H1 (cell line): ENCODE measurements at regions not wholly inside any gene's neighbourhood (a gene's known extent, or its start where the extent isn't known, plus 50 kb on each side); places are given as distances from the start of the nearest gene placed in this dataset.

Experiments
- CTCF ChIA-PET: fragments of 300-600 bp; sonication (Branson Sonifier 250); formaldehyde crosslinking; loops from one replicate; lab custom pipeline; 2021; ENCODE audit not compliant: partially characterized antibody; lab: Charles Lee
- POLR2A ChIA-PET: fragments of 300-600 bp; sonication (Branson Sonifier 250); formaldehyde crosslinking; loops from one replicate; lab custom pipeline; 2021; ENCODE audit warnings: inconsistent platforms; ENCODE audit not compliant: partially characterized antibody; lab: Charles Lee
- DNase-seq, 2 experiments: peaks; one replicate each; pipeline versions ENCODE4 v3.0.0 to v3.0.0-alpha.2; 2010 to 2022; ENCODE audit warnings: low spot score in 2 of 2, low read depth in 1 of 2, mixed read lengths in 1 of 2
- FAIRE-seq: peaks from 2 replicates; lab custom pipeline; 2011; peaks lifted over from hg19 to GRCh38; lab: Jason Lieb, UNC
- H2AFZ ChIP-seq: 2 replicates; pipeline ENCODE4 v1.8.1; 2012; ENCODE audit warnings: low read length, inconsistent platforms
- H2AK5ac ChIP-seq: 2 replicates; pipeline ENCODE4 v1.6.1; 2013; ENCODE audit warnings: low read depth, low read length
- H2BK120ac ChIP-seq: replicated peaks from 2 replicates; pipeline ENCODE3; 2013; ENCODE audit warnings: low read depth, low read length, inconsistent platforms
- H2BK12ac ChIP-seq: 2 replicates; pipeline ENCODE4 v1.6.1; 2013; ENCODE audit warnings: low read depth, low read length
- H2BK15ac ChIP-seq: 2 replicates; pipeline ENCODE4 v1.6.1; 2013; ENCODE audit warnings: low read length
- H2BK20ac ChIP-seq: 2 replicates; pipeline ENCODE4 v1.6.1; 2013; ENCODE audit warnings: low read length
- H2BK5ac ChIP-seq: 2 replicates; pipeline ENCODE4 v1.6.1; 2013; ENCODE audit warnings: low read depth, low read length
- H3K14ac ChIP-seq: 2 replicates; pipeline ENCODE4 v1.6.1; 2013; ENCODE audit warnings: inconsistent platforms; ENCODE audit not compliant: insufficient read length
- H3K18ac ChIP-seq: 2 replicates; pipeline ENCODE4 v1.6.1; 2013; ENCODE audit warnings: low read length; ENCODE audit errors: extremely low read depth
- H3K23ac ChIP-seq: 2 replicates; pipeline ENCODE4 v1.6.1; 2013; ENCODE audit warnings: inconsistent platforms; ENCODE audit not compliant: insufficient read length
- H3K23me2 ChIP-seq: 2 replicates; pipeline ENCODE4 v1.6.1; 2013; ENCODE audit warnings: low read depth, low read length
- H3K27ac ChIP-seq: 2 replicates; pipeline ENCODE4 v1.6.1; 2011; ENCODE audit warnings: low read depth, low read length, inconsistent platforms
- H3K27me3 ChIP-seq, 4 experiments: replicated peaks in 1 of 4; 1 replicate in 1 of 4; 2 replicates in 3 of 4; pipeline versions ENCODE4 v1.6.1 to v1.8.1; 2011 to 2013; ENCODE audit warnings: low read length in 3 of 4, mild to moderate bottlenecking in 3 of 4, inconsistent platforms in 2 of 4, mixed read lengths in 2 of 4, moderate library complexity in 1 of 4; ENCODE audit not compliant: control insufficient read depth in 3 of 4, insufficient read depth in 3 of 4; ENCODE audit errors: extremely low read depth in 1 of 4
- H3K36me3 ChIP-seq, 4 experiments: 2 replicates each; pipeline versions ENCODE4 v1.6.1 to v1.8.1; 2011 to 2013; ENCODE audit warnings: mild to moderate bottlenecking in 4 of 4, low read length in 3 of 4, moderate library complexity in 2 of 4, control low read depth in 1 of 4, inconsistent platforms in 1 of 4; ENCODE audit not compliant: insufficient read depth in 4 of 4, control insufficient read depth in 2 of 4
- H3K4ac ChIP-seq: replicated peaks from 2 replicates; pipeline ENCODE3; 2013; ENCODE audit warnings: low read length, low read depth, mixed read lengths, inconsistent platforms; ENCODE audit not compliant: insufficient read length
- H3K4me1 ChIP-seq, 4 experiments: replicated peaks in 1 of 4; 1 replicate in 1 of 4; 2 replicates in 3 of 4; pipeline versions ENCODE4 v1.6.1 to v1.8.1; 2011 to 2013; ENCODE audit warnings: low read length in 3 of 4, inconsistent platforms in 2 of 4, mixed read lengths in 1 of 4; ENCODE audit not compliant: insufficient read depth in 4 of 4, control insufficient read depth in 3 of 4
- H3K4me2 ChIP-seq, 2 experiments: 2 replicates each; pipeline versions ENCODE4 v1.6.1 to v1.8.1; 2011 to 2013; ENCODE audit warnings: low read depth in 2 of 2, low read length in 2 of 2, control low read depth in 1 of 2, inconsistent platforms in 1 of 2, mild to moderate bottlenecking in 1 of 2; ENCODE audit not compliant: insufficient read depth in 1 of 2
- H3K4me3 ChIP-seq, 4 experiments: fragments of 200-600, 300-600 bp in 1 of 4; sonication (generic), shearing (Covaris generic), sonication (Bioruptor Twin) in 1 of 4; 2 replicates each; pipeline versions ENCODE4 v1.5.1 to v1.8.1; 2011 to 2016; ENCODE audit warnings: low read length in 4 of 4, low read depth in 3 of 4, control low read depth in 2 of 4, inconsistent platforms in 2 of 4, mild to moderate bottlenecking in 2 of 4, mixed read lengths in 1 of 4, moderate library complexity in 1 of 4; ENCODE audit not compliant: insufficient read depth in 2 of 4; ENCODE audit errors: extremely low read depth in 1 of 4
- H3K56ac ChIP-seq: replicated peaks from 2 replicates; pipeline ENCODE3; 2013; ENCODE audit warnings: low read depth, mild to moderate bottlenecking, mixed read lengths, low read length, inconsistent platforms; ENCODE audit not compliant: insufficient read length
- H3K79me1 ChIP-seq: 2 replicates; pipeline ENCODE4 v1.6.1; 2013; ENCODE audit warnings: low read depth, low read length, control low read depth
- H3K79me2 ChIP-seq, 2 experiments: 2 replicates each; pipeline versions ENCODE4 v1.6.1 to v1.8.1; 2012 to 2013; ENCODE audit warnings: low read length in 2 of 2, mild to moderate bottlenecking in 2 of 2, inconsistent platforms in 1 of 2; ENCODE audit not compliant: insufficient read depth in 2 of 2, control insufficient read depth in 1 of 2
- H3K9ac ChIP-seq, 4 experiments: replicated peaks in 1 of 4; 1 replicate in 1 of 4; 2 replicates in 3 of 4; pipeline versions ENCODE4 v1.6.1 to v1.8.1; 2011 to 2013; ENCODE audit warnings: low read depth in 3 of 4, low read length in 3 of 4, control low read depth in 2 of 4, mild to moderate bottlenecking in 2 of 4, moderate library complexity in 2 of 4, inconsistent platforms in 1 of 4; ENCODE audit errors: extremely low read depth in 1 of 4
- H3K9me3 ChIP-seq, 2 experiments: 2 replicates each; pipeline versions ENCODE4 v1.6.1 to v1.8.1; 2012 to 2013; ENCODE audit warnings: mild to moderate bottlenecking in 2 of 2, moderate library complexity in 2 of 2, control low read depth in 1 of 2, inconsistent platforms in 1 of 2, low read depth in 1 of 2, low read length in 1 of 2, mixed read lengths in 1 of 2; ENCODE audit not compliant: insufficient read depth in 2 of 2
- H4K20me1 ChIP-seq, 2 experiments: replicated peaks in 1 of 2; 2 replicates each; pipeline versions ENCODE3 to v1.8.1; 2011 to 2013; ENCODE audit warnings: inconsistent platforms in 2 of 2, low read length in 2 of 2, mild to moderate bottlenecking in 1 of 2; ENCODE audit not compliant: insufficient read depth in 2 of 2, control insufficient read depth in 1 of 2
- H4K5ac ChIP-seq: 2 replicates; pipeline ENCODE4 v1.6.1; 2013; ENCODE audit warnings: low read length, low read depth, mixed read lengths, inconsistent platforms; ENCODE audit not compliant: insufficient read length
- H4K8ac ChIP-seq: 2 replicates; pipeline ENCODE4 v1.8.0; 2013; ENCODE audit warnings: mild to moderate bottlenecking, moderate library complexity, low read length, inconsistent platforms; ENCODE audit not compliant: insufficient read depth; ENCODE audit errors: extremely low read depth
- H4K91ac ChIP-seq: replicated peaks from 2 replicates; pipeline ENCODE3; 2013; ENCODE audit warnings: low read length, mixed read lengths, inconsistent platforms; ENCODE audit not compliant: insufficient read length
- CBX5 ChIP-seq: fragments of 300-800, 300-1000 bp; sonication (generic); IDR thresholded peaks from 2 replicates; pipeline ENCODE4 v1.7.1; 2016; ENCODE audit warnings: antibody characterized with exemption, low read length, low read depth
- CHD1 ChIP-seq: IDR thresholded peaks from 2 replicates; pipeline ENCODE4 v1.6.1; 2012; ENCODE audit warnings: low read depth, low read length, improper control_type of control experiment
- CHD2 ChIP-seq: IDR thresholded peaks from 2 replicates; pipeline ENCODE4 v1.6.1; 2012; ENCODE audit warnings: low read length, improper control_type of control experiment
- JUND ChIP-seq: IDR thresholded peaks from 2 replicates; pipeline ENCODE4 v1.6.1; 2011; ENCODE audit warnings: mild to moderate bottlenecking, improper control_type of control experiment, low read length
- MAFK ChIP-seq: IDR thresholded peaks from 2 replicates; pipeline ENCODE4 v1.6.1; 2012; ENCODE audit warnings: low read depth, mild to moderate bottlenecking, improper control_type of control experiment, low read length
- MAX ChIP-seq: IDR thresholded peaks from 2 replicates; pipeline ENCODE4 v1.6.1; 2012; ENCODE audit warnings: inconsistent platforms
- RFX5 ChIP-seq: IDR thresholded peaks from 2 replicates; pipeline ENCODE4 v1.6.1; 2011; ENCODE audit warnings: low read depth, low read length, improper control_type of control experiment, borderline replicate concordance
- SAP30 ChIP-seq: fragments of 300-600 bp; sonication (generic); IDR thresholded peaks from 2 replicates; pipeline ENCODE4 v1.7.1; 2012; ENCODE audit warnings: low read length, moderate library complexity, mild to moderate bottlenecking, inconsistent platforms; ENCODE audit not compliant: insufficient read depth, insufficient replicate concordance
- SIN3A ChIP-seq, 2 experiments: IDR thresholded peaks in 1 of 2; conservative IDR thresholded peaks in 1 of 2; 2 replicates each; pipeline ENCODE4 v1.6.1; 2011 to 2012; ENCODE audit warnings: low read length in 2 of 2, improper control_type of control experiment in 1 of 2, low read depth in 1 of 2, mild to moderate bottlenecking in 1 of 2
- SIRT6 ChIP-seq: IDR thresholded peaks from one replicate; pipeline ENCODE4 v1.7.1; 2012; ENCODE audit warnings: low read length, inconsistent platforms
- SP1 ChIP-seq: IDR thresholded peaks from 2 replicates; pipeline ENCODE4 v1.6.1; 2011; ENCODE audit warnings: low read depth, low read length
- TAF1 ChIP-seq: IDR thresholded peaks from 2 replicates; pipeline ENCODE4 v1.6.1; 2011; ENCODE audit warnings: mild to moderate bottlenecking, low read depth, low read length
- WGBS, 2 experiments: shearing (Covaris generic) in 1 of 2; methylation state at CpG; one replicate each; pipeline versions ENCODE4 v1.1.6 to v1.1.7; 2013 to 2015; ENCODE audit warnings: low lambda C conversion rate in 2 of 2, mixed read lengths in 2 of 2, inconsistent platforms in 1 of 2, low coverage in 1 of 2, missing lambda C conversion rate in 1 of 2; ENCODE audit not compliant: insufficient replicate concordance in 2 of 2, insufficient coverage in 1 of 2, insufficient read length in 1 of 2; ENCODE audit errors: extremely low coverage in 1 of 2, missing lambda C conversion rate in 1 of 2; 5-methylcytosine and 5-hydroxymethylcytosine counted together

- no peak overlapping the region for H3K4me2 ChIP-seq
- no peak overlapping the region for H2BK5ac ChIP-seq
- no peak overlapping the region for H4K5ac ChIP-seq
- H4K8ac ChIP-seq: no peak overlapping the region
- H2BK20ac ChIP-seq: no peak overlapping the region
- no peaks in the 10 kb centered on the region for H3K23me2 ChIP-seq
- H2BK15ac ChIP-seq: no peak overlapping the region
- no peak overlapping the region for H3K4me3 ChIP-seq
- no peak overlapping the region for H3K14ac ChIP-seq
- no peak overlapping the region for H3K18ac ChIP-seq
- DNase-seq (no peak), FAIRE-seq (no peak)
- H2AFZ ChIP-seq: no peak overlapping the region
- H3K23ac ChIP-seq: no peak overlapping the region
- peaks cover 0 to 1% (median 0%) of the 10 kb centered on the region in 4 experiments; a peak in 1 of 7 replicates for H3K27me3 ChIP-seq
- no peak overlapping the region for H2AK5ac ChIP-seq
- TF ChIP-seq TAF1 (no peak), MAFK (no peak), CHD1 (no peak), JUND (no peak), MAX (no peak), CHD2 (no peak), CBX5 (no peak), SAP30 (no peak), SIN3A (conservative IDR thresholded peaks at IDR 0.05 in 1 of 2, IDR thresholded peaks at IDR 0.05 in 1 of 2; ENCODE audit: low read depth in 1 of 2, low read length in 2 of 2) (no peak), RFX5 (no peak), SP1 (no peak), SIRT6 (no peak)
- H4K91ac ChIP-seq: no peak overlapping the region
- no peaks in the 10 kb centered on the region for H3K79me2 ChIP-seq
- CTCF ChIA-PET: no interaction called here
- H3K9ac ChIP-seq: no peak overlapping the region
- no peak overlapping the region for H3K27ac ChIP-seq
- no peaks in the 10 kb centered on the region for H3K79me1 ChIP-seq
- H2BK12ac ChIP-seq: no peak overlapping the region
- POLR2A ChIA-PET: no interaction called here
- no peak overlapping the region for H2BK120ac ChIP-seq
- no peaks in the 10 kb centered on the region for H4K20me1 ChIP-seq
- H3K4ac ChIP-seq: no peak overlapping the region
- H3K56ac ChIP-seq: no peak overlapping the region
- H3K36me3 ChIP-seq: no peaks in the 10 kb centered on the region
- H3K4me1 ChIP-seq: no peaks in the 10 kb centered on the region
- no peaks in the 10 kb centered on the region for H3K9me3 ChIP-seq
- WGBS, 2 experiments: 73% methylated on average over 1 of the region's 1 CpG; no CpG with 5 or more reads in 1 of the 2 experiments
These were observed 70.4 kb upstream of the KY start for GRCh38 chr3:134721214-134721613.
